ENCODE measurements at regions not wholly inside any gene's neighbourhood (a gene's known extent, or its start where the extent isn't known, plus 50 kb on each side); places are given as distances from the start of the nearest gene placed in this dataset.

- 83 to 92% methylated on average over 2 of the region's 2 CpGs for WGBS, 2 donors
- DNase-seq = no peak
- intact Hi-C loops (cut with DNase I) = no loop called here
- no peak overlapping the region for H3K4me3 ChIP-seq
- no peaks in the 10 kb centered on the region for H3K9me3 ChIP-seq
- H3K27ac ChIP-seq = no peak overlapping the region
- H3K36me3 ChIP-seq = no peaks in the 10 kb centered on the region
- TF ChIP-seq CTCF (IDR thresholded peaks at IDR 0.05) = no peak
- no peak for TF ChIP-seq POLR2A (IDR thresholded peaks at IDR 0.05)
- TF ChIP-seq POLR2AphosphoS5 (IDR thresholded peaks at IDR 0.05) = no peak
- no peak for TF ChIP-seq EP300 (IDR thresholded peaks at IDR 0.05)
- H3K4me1 ChIP-seq = peaks cover 0 to 12% (median 9%) of the 10 kb centered on the region in 4 donors
- H3K27me3 ChIP-seq = no peaks in the 10 kb centered on the region
These were observed 143.0 kb downstream of the NXNL2 start for GRCh38 chr9:88678008-88678407.

GRCh38 chr9:88678431-88678830, 143.5 kb downstream of the NXNL2 start:
- DNase-seq = no peak
- intact Hi-C loops (cut with DNase I) = no loop called here
- Histone ChIP-seq H3K4me1 (peaks cover 0 to 16% (median 11%) of the 10 kb centered on the region in 4 donors), H3K36me3 (no peaks in the 10 kb centered on the region), H3K9me3 (no peaks in the 10 kb centered on the region), H3K27me3 (no peaks in the 10 kb centered on the region), H3K27ac (no peak overlapping the region), H3K4me3 (no peak overlapping the region)
- no peak for TF ChIP-seq CTCF (IDR thresholded peaks at IDR 0.05)
- TF ChIP-seq EP300 (IDR thresholded peaks at IDR 0.05) = no peak
- no peak for TF ChIP-seq POLR2A (IDR thresholded peaks at IDR 0.05)
- no peak for TF ChIP-seq POLR2AphosphoS5 (IDR thresholded peaks at IDR 0.05)
- 88 to 90% methylated on average over 4 of the region's 4 CpGs for WGBS, 2 donors

GRCh38 chr9:88680041-88680440, 145.1 kb downstream of the NXNL2 start:
- DNase-seq = no peak
- Histone ChIP-seq H3K9me3 (no peaks in the 10 kb centered on the region), H3K36me3 (no peaks in the 10 kb centered on the region), H3K4me3 (no peak overlapping the region), H3K27me3 (no peaks in the 10 kb centered on the region), H3K27ac (no peak overlapping the region), H3K4me1 (peaks cover 0 to 16% (median 12%) of the 10 kb centered on the region in 4 donors)
- TF ChIP-seq POLR2AphosphoS5 (IDR thresholded peaks at IDR 0.05) (no peak), CTCF (IDR thresholded peaks at IDR 0.05) (no peak), EP300 (IDR thresholded peaks at IDR 0.05) (no peak), POLR2A (IDR thresholded peaks at IDR 0.05) (no peak)
- 80 to 86% methylated on average over 5 of the region's 5 CpGs for WGBS, 2 donors
- intact Hi-C loops (cut with DNase I) = no loop called here

GRCh38 chr9:88680505-88681160, 145.7 kb downstream of the NXNL2 start:
- Histone ChIP-seq H3K27me3 (no peaks in the 10 kb centered on the region), H3K36me3 (no peaks in the 10 kb centered on the region), H3K4me3 (no peak overlapping the region), H3K27ac (no peak overlapping the region), H3K4me1 (peaks cover 0 to 16% (median 12%) of the 10 kb centered on the region in 4 donors), H3K9me3 (no peaks in the 10 kb centered on the region)
- no peak for TF ChIP-seq EP300 (IDR thresholded peaks at IDR 0.05)
- no peak for TF ChIP-seq POLR2A (IDR thresholded peaks at IDR 0.05)
- TF ChIP-seq POLR2AphosphoS5 (IDR thresholded peaks at IDR 0.05) = no peak
- TF ChIP-seq CTCF (IDR thresholded peaks at IDR 0.05) = no peak
- DNase-seq = no peak
- WGBS, 2 donors = 80 to 85% methylated on average over 8 of the region's 8 CpGs
- intact Hi-C loops (cut with DNase I) = no loop called here

GRCh38 chr9:88681434-88681833, 146.5 kb downstream of the NXNL2 start:
- WGBS, 2 donors = 66 to 82% methylated on average over 8 of the region's 8 CpGs
- no peak for TF ChIP-seq POLR2A (IDR thresholded peaks at IDR 0.05)
- no peak for TF ChIP-seq POLR2AphosphoS5 (IDR thresholded peaks at IDR 0.05)
- no peak for TF ChIP-seq CTCF (IDR thresholded peaks at IDR 0.05)
- TF ChIP-seq EP300 (IDR thresholded peaks at IDR 0.05) = no peak
- Histone ChIP-seq H3K27ac (no peak overlapping the region), H3K36me3 (no peaks in the 10 kb centered on the region), H3K27me3 (no peaks in the 10 kb centered on the region), H3K9me3 (no peaks in the 10 kb centered on the region), H3K4me3 (no peak overlapping the region), H3K4me1 (peaks cover 0 to 16% (median 12%) of the 10 kb centered on the region in 4 donors)
- DNase-seq = no peak
- intact Hi-C loops (cut with DNase I) = no loop called here
